WTC11 (cell line): ENCODE measurements at regions not wholly inside any gene's neighbourhood (a gene's known extent, or its start where the extent isn't known, plus 50 kb on each side); places are given as distances from the start of the nearest gene placed in this dataset.
"Not testable (repeated sequence)": the region's sequence is repeated elsewhere in the genome, so short reads cannot be mapped to it uniquely, and the experiment has no call there.

ENCODE experiments used
- ATAC-seq: fragments of 200-7000 bp; cut with Tn5 transposase; 2 replicates; pipeline ENCODE4 v1.10.0; 2021; ENCODE audit warnings: mild to moderate bottlenecking, moderate library complexity
- CTCF ChIA-PET: fragments of 300-600 bp; sonication (Branson Sonifier 250); formaldehyde crosslinking; loops from one replicate; lab custom pipeline; 2021; ENCODE audit warnings: antibody characterized with exemption; lab: Charles Lee
- POLR2A ChIA-PET: fragments of 350-600 bp; sonication (Branson Sonifier 250); formaldehyde crosslinking; loops from one replicate; lab custom pipeline; 2021; ENCODE audit warnings: antibody characterized with exemption; lab: Charles Lee
- DNase-seq: peaks from one replicate; pipeline ENCODE4 v3.0.0; 2021; ENCODE audit warnings: low spot score
- H3K27ac Mint-ChIP-seq: 2 replicates; pipeline ENCODE4 v1.8.0; 2021; ENCODE audit warnings: mixed read lengths
- H3K27me3 Mint-ChIP-seq: 2 replicates; pipeline ENCODE4 v1.8.0; 2021; ENCODE audit warnings: low read depth, mild to moderate bottlenecking, moderate library complexity, mixed read lengths
- H3K36me3 Mint-ChIP-seq: 2 replicates; pipeline ENCODE4 v1.8.0; 2021; ENCODE audit warnings: mixed read lengths
- H3K4me1 Mint-ChIP-seq: 2 replicates; pipeline ENCODE4 v1.8.0; 2022; ENCODE audit warnings: mixed read lengths
- H3K4me3 Mint-ChIP-seq: 2 replicates; pipeline ENCODE4 v1.8.0; 2021; ENCODE audit warnings: mild to moderate bottlenecking, moderate library complexity, mixed read lengths
- H3K9me3 Mint-ChIP-seq: 2 replicates; pipeline ENCODE4 v1.8.0; 2021; ENCODE audit warnings: mixed read lengths
- ATF1 ChIP-seq: sonication (generic); formaldehyde crosslinking; IDR thresholded peaks from 2 replicates; pipeline ENCODE4 v1.8.1; 2023; ENCODE audit warnings: mild to moderate bottlenecking, moderate library complexity, missing genetic modification reagents
- ELF4 ChIP-seq: sonication (generic); formaldehyde crosslinking; IDR thresholded peaks from 2 replicates; pipeline ENCODE4 v1.8.1; 2022; ENCODE audit warnings: low read depth, mild to moderate bottlenecking, moderate library complexity, missing genetic modification reagents
- ESRRA ChIP-seq: sonication (generic); formaldehyde crosslinking; IDR thresholded peaks from 2 replicates; pipeline ENCODE4 v1.8.1; 2022; ENCODE audit warnings: mild to moderate bottlenecking, missing genetic modification reagents, borderline replicate concordance
- FOXJ3 ChIP-seq: sonication (generic); formaldehyde crosslinking; IDR thresholded peaks from 2 replicates; pipeline ENCODE4 v1.9.0; 2021; ENCODE audit warnings: missing genetic modification reagents, mild to moderate bottlenecking, borderline replicate concordance
- GTF2I ChIP-seq: fragments of 250-450 bp; sonication (Bioruptor Pico); conservative IDR thresholded peaks from 2 replicates; pipeline ENCODE4 v1.4.0; 2021; ENCODE audit warnings: mild to moderate bottlenecking
- NR3C1 ChIP-seq: sonication (generic); formaldehyde crosslinking; conservative IDR thresholded peaks from 2 replicates; pipeline ENCODE4 v1.8.1; 2023; ENCODE audit warnings: low read depth, mild to moderate bottlenecking, missing genetic modification reagents
- SP1 ChIP-seq: sonication (generic); formaldehyde crosslinking; conservative IDR thresholded peaks from 2 replicates; pipeline ENCODE4 v1.8.1; 2022; ENCODE audit warnings: missing genetic modification reagents
- ZNF416 ChIP-seq: fragments of 250-450 bp; sonication (Bioruptor Pico); IDR thresholded peaks from 2 replicates; pipeline ENCODE4 v1.9.0; 2021; ENCODE audit warnings: mild to moderate bottlenecking, inconsistent platforms
- ZNF671 ChIP-seq: fragments of 250-450 bp; sonication (Bioruptor Pico); IDR thresholded peaks from 2 replicates; pipeline ENCODE4 v1.8.0; 2021; ENCODE audit warnings: mild to moderate bottlenecking
- TF ChIP-seq, protein P1 (sequence below): sonication (generic); formaldehyde crosslinking; IDR thresholded peaks from 2 replicates; pipeline ENCODE4 v1.8.0; 2023; ENCODE audit warnings: mild to moderate bottlenecking, missing genetic modification reagents
- TF ChIP-seq, protein P2 (sequence below): sonication (generic); formaldehyde crosslinking; conservative IDR thresholded peaks from 2 replicates; pipeline ENCODE4 v1.8.1; 2022; ENCODE audit warnings: mild to moderate bottlenecking, missing genetic modification reagents
- TF ChIP-seq, protein P3 (sequence below): sonication (generic); formaldehyde crosslinking; IDR thresholded peaks from 2 replicates; pipeline ENCODE4 v1.8.0; 2023; ENCODE audit warnings: missing genetic modification reagents

GRCh38 chr2:152255918-152256317 lies 79.1 kb upstream of the FMNL2 start (continued):
- TF ChIP-seq, protein P1, sequence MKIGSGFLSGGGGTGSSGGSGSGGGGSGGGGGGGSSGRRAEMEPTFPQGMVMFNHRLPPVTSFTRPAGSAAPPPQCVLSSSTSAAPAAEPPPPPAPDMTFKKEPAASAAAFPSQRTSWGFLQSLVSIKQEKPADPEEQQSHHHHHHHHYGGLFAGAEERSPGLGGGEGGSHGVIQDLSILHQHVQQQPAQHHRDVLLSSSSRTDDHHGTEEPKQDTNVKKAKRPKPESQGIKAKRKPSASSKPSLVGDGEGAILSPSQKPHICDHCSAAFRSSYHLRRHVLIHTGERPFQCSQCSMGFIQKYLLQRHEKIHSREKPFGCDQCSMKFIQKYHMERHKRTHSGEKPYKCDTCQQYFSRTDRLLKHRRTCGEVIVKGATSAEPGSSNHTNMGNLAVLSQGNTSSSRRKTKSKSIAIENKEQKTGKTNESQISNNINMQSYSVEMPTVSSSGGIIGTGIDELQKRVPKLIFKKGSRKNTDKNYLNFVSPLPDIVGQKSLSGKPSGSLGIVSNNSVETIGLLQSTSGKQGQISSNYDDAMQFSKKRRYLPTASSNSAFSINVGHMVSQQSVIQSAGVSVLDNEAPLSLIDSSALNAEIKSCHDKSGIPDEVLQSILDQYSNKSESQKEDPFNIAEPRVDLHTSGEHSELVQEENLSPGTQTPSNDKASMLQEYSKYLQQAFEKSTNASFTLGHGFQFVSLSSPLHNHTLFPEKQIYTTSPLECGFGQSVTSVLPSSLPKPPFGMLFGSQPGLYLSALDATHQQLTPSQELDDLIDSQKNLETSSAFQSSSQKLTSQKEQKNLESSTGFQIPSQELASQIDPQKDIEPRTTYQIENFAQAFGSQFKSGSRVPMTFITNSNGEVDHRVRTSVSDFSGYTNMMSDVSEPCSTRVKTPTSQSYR (CRISPR knock-in tag), result no peak
- TF ChIP-seq ESRRA (CRISPR knock-in tag), result no peak
- no peak for TF ChIP-seq ZNF671 (CRISPR knock-in tag)

- CTCF ChIA-PET, result no interaction called here
- Mint-ChIP-seq H3K4me1 (no peaks in the 10 kb centered on the region), H3K36me3 (no peaks in the 10 kb centered on the region), H3K9me3 (peaks cover 11% of the 10 kb centered on the region), H3K27ac (no peak overlapping the region), H3K4me3 (no peak overlapping the region)
- POLR2A ChIA-PET, result no interaction called here
- TF ChIP-seq GTF2I (0 out of 2 replicates have a peak, but pooled peaks have one; percentile 65), ELF4 (CRISPR knock-in tag) (no peak)
- TF ChIP-seq, all 79 proteins: peak for 1
- H3K27me3 Mint-ChIP-seq, result no peaks in the 10 kb centered on the region
- no peak for ATAC-seq
- DNase-seq, result no peak
These were observed 74.0 kb upstream of the FMNL2 start for GRCh38 chr2:152260939-152261338.

GRCh38 chr2:152263911-152264310 lies 71.1 kb upstream of the FMNL2 start:
- Mint-ChIP-seq H3K36me3 (peaks cover 6% of the 10 kb centered on the region), H3K4me3 (no peak overlapping the region), H3K27ac (no peak overlapping the region), H3K27me3 (peaks cover 1% of the 10 kb centered on the region; the same call in 1 of the 2 replicates), H3K9me3 (peaks cover 28% of the 10 kb centered on the region), H3K4me1 (no peaks in the 10 kb centered on the region)
- ChIA-PET CTCF (no interaction called here), POLR2A (no interaction called here)
- DNase-seq (no peak), ATAC-seq (no peak)
- TF ChIP-seq, protein P2, sequence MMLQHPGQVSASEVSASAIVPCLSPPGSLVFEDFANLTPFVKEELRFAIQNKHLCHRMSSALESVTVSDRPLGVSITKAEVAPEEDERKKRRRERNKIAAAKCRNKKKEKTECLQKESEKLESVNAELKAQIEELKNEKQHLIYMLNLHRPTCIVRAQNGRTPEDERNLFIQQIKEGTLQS (CRISPR knock-in tag), result no peak
- no peak for TF ChIP-seq FOXJ3 (CRISPR knock-in tag)
- TF ChIP-seq, protein P3, sequence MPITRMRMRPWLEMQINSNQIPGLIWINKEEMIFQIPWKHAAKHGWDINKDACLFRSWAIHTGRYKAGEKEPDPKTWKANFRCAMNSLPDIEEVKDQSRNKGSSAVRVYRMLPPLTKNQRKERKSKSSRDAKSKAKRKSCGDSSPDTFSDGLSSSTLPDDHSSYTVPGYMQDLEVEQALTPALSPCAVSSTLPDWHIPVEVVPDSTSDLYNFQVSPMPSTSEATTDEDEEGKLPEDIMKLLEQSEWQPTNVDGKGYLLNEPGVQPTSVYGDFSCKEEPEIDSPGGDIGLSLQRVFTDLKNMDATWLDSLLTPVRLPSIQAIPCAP (CRISPR knock-in tag), result no peak
- TF ChIP-seq NR3C1 (CRISPR knock-in tag), result no peak
- no peak for TF ChIP-seq SP1 (CRISPR knock-in tag)
- TF ChIP-seq ZNF416 (CRISPR knock-in tag), result no peak
- TF ChIP-seq GTF2I, result no peak
- no peak for TF ChIP-seq ATF1 (CRISPR knock-in tag)

DNA sequence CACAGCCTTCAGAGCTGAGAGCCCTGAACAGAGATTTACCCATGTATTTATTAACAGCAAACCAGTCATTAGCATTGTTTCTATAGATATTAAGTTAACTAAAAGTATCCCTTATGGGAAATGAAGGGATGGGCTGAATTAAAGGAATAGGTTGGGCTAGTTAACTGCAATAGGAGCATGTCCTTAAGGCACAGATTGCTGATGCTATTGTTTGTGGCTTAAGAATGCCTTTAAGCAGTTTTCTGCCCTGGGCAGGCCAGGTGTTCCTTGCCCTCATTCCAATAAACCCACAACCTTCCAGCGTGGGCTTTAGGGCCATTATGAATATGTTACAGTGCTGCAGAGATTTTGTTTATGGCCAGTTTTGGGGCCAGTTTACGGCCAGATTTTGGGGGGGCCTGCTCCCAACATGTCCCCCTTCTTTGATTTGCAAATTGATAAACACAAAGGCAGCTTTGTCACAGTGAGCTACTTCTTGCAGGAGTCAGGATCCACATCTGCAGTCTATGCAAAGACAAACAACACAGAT lies 61.2 kb upstream of the FMNL2 start:
- H3K4me3 Mint-ChIP-seq, H3K27ac Mint-ChIP-seq, ATAC-seq, DNase-seq, H3K4me1 Mint-ChIP-seq, H3K27me3 Mint-ChIP-seq, POLR2A ChIA-PET, CTCF ChIA-PET: not testable (repeated sequence)
- Mint-ChIP-seq H3K36me3 (peaks cover 58% of the 10 kb centered on the region), H3K9me3 (peaks cover 91% of the 10 kb centered on the region)

DNA sequence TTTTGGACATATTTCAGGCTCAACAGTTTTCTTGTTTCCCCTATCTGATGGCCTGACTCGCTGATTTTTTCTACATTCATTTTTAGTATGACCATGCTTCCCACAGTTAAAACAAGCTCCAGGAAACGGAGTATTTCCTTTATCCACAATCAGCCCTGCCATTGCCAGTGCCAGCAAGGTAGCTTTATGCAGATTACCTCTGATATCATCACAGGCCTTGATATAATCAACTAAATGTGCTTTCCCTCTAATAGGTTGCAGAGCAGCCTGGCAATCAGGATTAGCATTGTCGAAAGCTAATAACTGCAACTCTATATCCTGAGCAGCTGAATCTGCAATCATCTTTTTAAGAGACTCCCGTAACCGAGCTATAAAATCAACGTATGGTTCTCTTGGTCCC lies 57.1 kb upstream of the FMNL2 start:
- Mint-ChIP-seq H3K36me3 (peaks cover 46% of the 10 kb centered on the region), H3K9me3 (peaks cover 81% of the 10 kb centered on the region)
- H3K4me3 Mint-ChIP-seq, H3K4me1 Mint-ChIP-seq, DNase-seq, H3K27ac Mint-ChIP-seq, POLR2A ChIA-PET, H3K27me3 Mint-ChIP-seq, CTCF ChIA-PET, ATAC-seq: not testable (repeated sequence)
